NCI-H187 treated with DMSO at 0.1 percent for 48 hours (cell line): ENCODE measurements at regions not wholly inside any gene's neighbourhood (a gene's known extent, or its start where the extent isn't known, plus 50 kb on each side); places are given as distances from the start of the nearest gene placed in this dataset.
"Not testable (repeated sequence)": the region's sequence is repeated elsewhere in the genome, so short reads cannot be mapped to it uniquely, and the experiment has no call there.

Source experiments
- DNase-seq: peaks from one replicate; lab custom pipeline; 2025; lab: John Stamatoyannopoulos, UW

GRCh38 chr10:120111628-120112027 lies 219.1 kb downstream of the SEC23IP start:
- no peak for DNase-seq

- no peak for DNase-seq
Measured at GRCh38 chr10:120112809-120113208, 220.3 kb downstream of the SEC23IP start.

- no peak for DNase-seq
Measured at GRCh38 chr10:120115959-120116358, 223.4 kb downstream of the SEC23IP start.

- DNase-seq: no peak
Measured at GRCh38 chr10:120121768-120122167, 229.2 kb downstream of the SEC23IP start.

GRCh38 chr10:120131183-120131582 lies 238.7 kb downstream of the SEC23IP start:
- DNase-seq: no peak

GRCh38 chr10:120132811-120133210 lies 240.3 kb downstream of the SEC23IP start:
- DNase-seq: no peak

- no peak for DNase-seq
Measured at GRCh38 chr10:120138689-120139088, 246.2 kb downstream of the SEC23IP start.

- DNase-seq: no peak
Measured at GRCh38 chr10:120145107-120145506, 252.6 kb downstream of the SEC23IP start.

- no peak for DNase-seq
Measured at GRCh38 chr10:120156614-120157274, 264.2 kb downstream of the SEC23IP start.

- DNase-seq: no peak
Measured at GRCh38 chr10:120161111-120161510, 268.6 kb downstream of the SEC23IP start.

- no peak for DNase-seq
Measured at GRCh38 chr10:120162471-120162870, 269.9 kb downstream of the SEC23IP start.

GRCh38 chr10:120172356-120172755 lies 279.8 kb downstream of the SEC23IP start:
- DNase-seq: no peak

GRCh38 chr10:120174491-120174890 lies 282.0 kb downstream of the SEC23IP start:
- no peak for DNase-seq

- no peak for DNase-seq
Measured at GRCh38 chr10:120177330-120177729, 279.7 kb upstream of the PLPP4 start.

GRCh38 chr10:120180160-120180559 lies 276.9 kb upstream of the PLPP4 start:
- no peak for DNase-seq

- no peak for DNase-seq
Measured at GRCh38 chr10:120181154-120181553, 275.9 kb upstream of the PLPP4 start.

GRCh38 chr10:120182431-120182830 lies 274.6 kb upstream of the PLPP4 start:
- DNase-seq: no peak

GRCh38 chr10:120183546-120183945 lies 273.5 kb upstream of the PLPP4 start:
- DNase-seq: no peak

GRCh38 chr10:120184547-120185337 lies 272.3 kb upstream of the PLPP4 start:
- DNase-seq: no peak

GRCh38 chr10:120186506-120186905 lies 270.5 kb upstream of the PLPP4 start:
- DNase-seq: peak; percentile 83

- DNase-seq: not testable (repeated sequence)
Measured at GRCh38 chr10:120187168-120187567, 269.9 kb upstream of the PLPP4 start.

- no peak for DNase-seq
Measured at GRCh38 chr10:120188950-120189349, 268.1 kb upstream of the PLPP4 start.

GRCh38 chr10:120195984-120196712 lies 260.9 kb upstream of the PLPP4 start:
- no peak for DNase-seq
